Inflammatory macrophage (primary cell): ENCODE measurements at regions not wholly inside any gene's neighbourhood (a gene's known extent, or its start where the extent isn't known, plus 50 kb on each side); places are given as distances from the start of the nearest gene placed in this dataset.

Experiments used
- DNase-seq, 2 donors: peaks; one replicate each; pipeline ENCODE4 v3.0.0-alpha.2; 2020 to 2022

DNA sequence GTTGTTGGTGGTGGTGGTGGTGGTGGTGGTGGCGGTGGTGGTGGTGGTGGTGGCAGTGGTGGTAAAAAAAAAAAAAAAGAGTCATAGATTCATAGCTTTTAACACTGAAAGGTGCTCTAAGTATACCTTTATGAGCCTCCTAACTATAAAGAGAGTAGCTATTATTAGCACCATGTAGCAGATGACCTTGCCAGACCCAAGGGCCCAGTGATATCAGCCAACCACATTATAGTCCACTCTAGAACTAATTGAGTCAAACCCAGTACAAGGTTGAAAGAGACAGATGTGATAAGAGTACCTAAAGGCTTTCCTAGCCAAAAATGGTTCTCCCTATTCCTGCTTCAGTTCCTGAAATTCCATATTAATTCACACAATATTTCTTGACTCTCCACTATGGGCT, 245.3 kb downstream of the HACE1 start:
- no peak for DNase-seq

DNA sequence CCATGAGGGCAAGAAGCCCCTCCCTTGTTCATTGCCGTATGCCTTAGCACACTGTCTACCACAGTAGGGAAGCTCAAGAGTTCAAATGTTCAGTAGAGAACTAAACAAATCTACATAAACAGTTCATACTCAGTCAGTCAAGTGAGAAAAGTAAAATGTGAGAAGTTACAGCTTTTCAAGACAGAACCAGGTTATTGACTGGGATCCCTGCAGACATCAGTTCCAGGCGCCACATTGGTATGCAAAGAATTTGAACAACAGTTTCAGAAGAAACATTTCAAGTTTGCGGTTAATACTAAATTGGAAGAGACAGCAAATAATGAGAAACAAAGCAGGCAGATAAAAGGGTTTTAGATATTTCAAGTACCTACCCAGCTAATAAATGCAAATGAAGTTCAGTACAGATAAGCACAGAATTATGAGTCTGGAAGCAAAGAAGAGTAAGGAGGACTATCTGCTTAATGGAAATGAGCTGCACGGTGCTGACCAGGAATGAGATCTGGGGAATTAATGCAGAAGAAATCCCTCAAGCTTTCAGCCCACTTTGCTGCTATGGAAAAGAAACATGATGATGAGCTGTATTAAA, 246.2 kb downstream of the HACE1 start:
- no peak for DNase-seq

DNA sequence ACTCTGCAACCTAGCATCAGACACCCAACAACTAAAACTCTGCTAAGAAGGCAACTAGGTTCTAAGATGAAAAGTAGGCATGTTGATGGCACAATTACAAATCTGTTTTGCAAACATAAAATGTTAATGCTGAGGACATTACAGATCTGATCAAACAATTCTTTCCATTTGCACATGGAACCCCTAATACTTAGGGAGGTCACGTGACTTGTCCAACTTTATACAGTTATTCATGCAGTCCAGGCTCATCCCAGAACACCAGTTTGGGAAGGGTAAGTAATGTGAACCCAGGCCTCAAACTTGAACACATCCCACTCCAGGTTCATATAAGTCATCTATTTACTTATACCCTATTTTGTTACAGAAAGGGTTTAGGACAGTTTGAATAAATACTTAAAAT, 247.2 kb downstream of the HACE1 start:
- no peak for DNase-seq

DNA sequence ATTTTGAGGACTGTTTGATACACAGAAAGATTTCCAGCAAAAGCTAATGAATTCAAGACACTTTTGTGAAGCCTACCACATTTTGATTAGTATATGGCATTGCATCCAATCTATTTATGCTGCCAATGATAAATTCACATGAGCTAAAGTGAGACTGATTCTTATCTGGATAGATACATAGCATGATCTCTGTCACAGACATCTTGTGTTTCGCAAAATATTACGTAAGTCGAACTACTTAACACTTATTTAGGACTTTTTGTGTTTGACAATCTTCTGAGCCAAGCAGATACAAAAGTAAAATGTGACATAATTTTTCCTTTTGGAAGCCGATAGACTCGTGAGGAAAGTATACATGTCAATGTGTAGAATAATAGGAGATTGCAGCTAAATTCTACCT, 251.6 kb downstream of the HACE1 start:
- no peak for DNase-seq

DNA sequence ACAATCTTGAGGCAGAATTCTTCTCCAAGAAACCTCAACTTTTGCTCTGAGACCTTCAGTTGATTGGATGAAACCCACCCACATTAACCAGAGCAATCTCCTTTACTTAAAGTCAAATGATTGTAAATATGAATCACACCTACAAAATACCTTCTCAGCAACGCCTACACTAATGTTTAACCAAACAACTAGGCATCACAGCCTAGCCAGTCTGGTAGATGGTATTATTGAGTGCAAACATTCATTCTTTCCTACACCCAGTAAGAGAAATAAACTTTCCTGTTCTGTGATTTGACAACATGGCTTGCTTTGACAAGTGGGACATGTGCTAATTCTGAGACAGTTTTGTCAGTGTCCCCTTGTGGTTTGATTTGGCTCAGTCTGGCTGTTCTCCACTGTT, 252.2 kb downstream of the HACE1 start:
- no peak for DNase-seq

DNA sequence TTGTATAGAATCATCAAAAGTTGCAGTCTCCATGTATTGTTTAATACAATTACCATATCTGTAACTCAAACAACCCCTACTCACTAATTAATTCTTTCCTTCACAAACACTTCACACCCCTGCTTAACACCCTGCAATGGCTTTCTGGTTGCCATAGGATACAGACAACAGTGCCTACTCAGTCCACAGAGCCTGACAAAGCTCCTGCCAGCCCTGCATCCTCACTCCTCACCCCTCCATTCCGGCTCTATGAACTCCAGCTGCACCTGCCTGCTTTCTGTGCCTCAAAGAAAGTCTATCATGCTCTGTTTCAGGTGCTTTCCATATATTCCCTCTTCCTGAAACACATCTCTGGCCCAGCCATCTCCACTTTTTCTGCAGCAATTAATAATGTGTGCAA, 253.4 kb downstream of the HACE1 start:
- DNase-seq = no peak

DNA sequence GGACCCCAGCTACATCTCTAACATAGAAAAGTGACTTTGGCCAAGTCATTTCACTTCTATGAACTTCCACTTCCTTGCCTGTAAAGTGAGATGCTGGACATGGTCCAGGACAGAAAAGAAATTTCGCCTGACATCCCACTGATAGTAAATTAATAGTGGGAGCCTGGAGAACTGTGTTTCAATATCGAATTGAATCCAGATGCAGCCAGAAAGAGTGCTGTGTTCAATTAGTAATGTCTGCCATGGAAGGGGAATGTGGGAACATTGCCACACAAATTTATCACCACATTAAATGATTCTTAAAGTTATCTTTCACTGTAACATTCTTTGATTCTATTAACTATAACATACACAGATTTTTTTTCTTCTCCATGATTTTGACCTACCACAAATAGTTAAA, 255.0 kb downstream of the HACE1 start:
- no peak for DNase-seq

DNA sequence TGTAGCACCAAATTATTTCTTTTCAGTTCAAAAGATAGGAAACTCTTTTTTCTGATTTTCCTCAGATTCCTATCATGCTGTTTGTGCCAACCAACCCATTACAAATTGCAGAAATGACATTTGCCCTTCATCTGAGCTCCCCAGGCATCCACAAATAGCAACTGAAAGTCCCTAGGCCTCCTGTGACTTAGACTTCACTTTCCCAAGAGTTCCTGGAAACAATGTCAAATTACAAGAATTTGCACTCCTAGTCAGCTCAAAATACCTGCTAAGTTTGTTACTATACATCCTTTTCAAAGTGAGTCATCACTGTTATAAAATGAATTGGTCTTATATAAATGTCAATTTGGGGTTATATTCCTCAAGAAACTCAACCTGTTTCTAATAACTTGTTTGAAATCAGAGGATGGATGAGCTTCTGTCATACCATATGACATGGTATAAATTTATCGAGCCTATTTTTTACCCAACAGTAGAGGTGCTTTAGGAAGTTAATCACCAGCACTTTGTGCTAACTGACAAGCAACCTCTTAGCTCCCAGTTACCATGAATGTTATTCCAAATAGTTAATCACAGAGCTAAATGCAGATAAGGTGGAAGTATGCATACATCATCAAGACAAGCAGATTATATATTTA, 256.5 kb downstream of the HACE1 start:
- peak in 1 of 2 donors; percentile 8 for DNase-seq

DNA sequence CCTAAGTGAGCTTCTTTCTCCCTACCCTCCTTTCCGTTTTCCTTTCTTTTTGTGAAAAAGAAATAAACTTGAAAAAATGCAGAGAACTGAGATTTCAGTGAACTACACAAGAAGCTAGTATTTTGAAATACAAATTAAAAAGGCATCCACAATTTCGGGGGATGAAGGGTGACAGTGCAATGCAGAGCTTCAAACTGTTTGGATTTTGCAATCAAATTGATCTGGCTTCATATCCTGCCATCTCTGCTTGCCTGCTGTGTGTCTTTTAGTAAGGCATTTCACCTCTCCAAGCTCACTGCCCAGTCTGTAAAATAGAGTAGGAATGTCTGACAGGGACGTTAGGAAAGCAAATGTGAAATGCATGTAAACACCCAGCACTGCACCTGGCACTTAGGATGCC, 258.0 kb downstream of the HACE1 start:
- DNase-seq = no peak

DNA sequence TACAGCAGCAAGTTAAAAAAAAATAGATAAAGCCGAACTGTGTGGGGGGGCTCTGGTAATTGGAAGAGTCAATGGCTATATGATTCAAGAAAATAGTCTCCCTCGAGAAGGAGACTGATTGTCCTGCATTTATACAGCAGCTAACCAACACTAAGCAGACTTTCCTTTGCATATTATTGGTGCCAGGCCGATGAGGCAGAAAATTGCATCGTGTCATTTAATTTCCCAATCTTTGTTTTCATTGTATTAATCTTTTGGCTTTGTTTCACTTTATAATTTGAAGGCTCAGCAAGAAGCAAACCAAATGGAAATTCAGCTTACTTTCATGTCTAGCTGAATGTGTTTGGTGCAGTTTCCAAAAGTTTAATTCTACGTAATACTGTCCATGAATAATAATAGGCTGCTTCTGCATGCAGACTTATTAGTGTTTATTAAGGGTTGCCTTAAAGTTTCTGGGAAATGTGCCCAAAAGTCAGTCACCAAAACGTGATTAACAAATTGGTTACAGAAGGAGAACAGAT, 258.5 kb downstream of the HACE1 start:
- DNase-seq = peak in 1 of 2 donors; percentile 11

DNA sequence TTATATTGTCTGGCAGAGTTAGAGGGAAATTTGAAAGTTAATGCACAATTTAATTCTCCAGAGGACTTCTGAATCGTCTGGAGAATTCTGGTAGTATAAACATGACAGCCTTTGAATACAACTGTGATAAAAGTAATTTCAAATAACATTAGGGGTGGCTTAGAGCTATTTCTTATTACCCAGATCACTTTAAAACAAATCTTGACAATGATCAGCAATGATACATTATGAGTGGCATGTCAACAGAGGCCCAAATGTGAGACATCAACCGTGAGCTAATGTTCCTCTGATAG, 259.1 kb downstream of the HACE1 start:
- DNase-seq = no peak

DNA sequence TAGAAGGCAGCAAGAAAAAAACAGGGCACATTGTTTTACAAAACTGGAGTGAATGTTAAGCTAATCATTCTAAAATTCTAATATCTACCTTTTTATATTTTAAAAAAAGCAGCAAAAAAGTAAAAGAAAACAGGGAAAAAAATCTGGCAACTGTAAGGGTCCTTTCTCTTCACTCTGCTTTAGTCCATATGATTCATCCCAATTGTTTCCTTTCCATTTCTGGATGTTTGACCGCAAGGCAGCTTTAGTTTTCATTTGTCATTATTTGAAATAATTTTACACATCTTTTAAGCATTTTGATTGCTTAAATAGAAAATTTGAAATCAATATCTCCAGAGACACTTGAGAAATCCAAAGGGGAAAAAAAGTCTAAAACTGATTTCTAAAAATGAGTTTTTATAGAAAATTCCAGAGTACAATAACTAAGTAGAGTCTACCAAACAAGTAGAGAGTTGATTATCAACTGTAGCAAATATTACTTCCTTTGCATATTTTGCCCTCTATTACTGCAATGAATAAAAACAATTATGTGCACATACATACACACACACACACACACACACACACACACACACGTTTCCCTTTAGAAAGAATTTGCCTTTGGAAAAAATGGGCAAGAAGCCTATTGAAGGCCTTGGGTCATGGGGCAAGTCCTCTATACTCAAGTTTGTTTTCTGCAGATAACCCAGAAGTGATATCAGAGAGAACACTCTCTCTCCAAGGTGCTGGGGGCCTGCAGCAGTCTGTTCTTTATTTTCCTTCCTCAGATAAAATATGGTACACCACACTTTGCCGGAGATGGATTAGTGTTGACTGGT, 259.7 kb downstream of the HACE1 start:
- DNase-seq = no peak

DNA sequence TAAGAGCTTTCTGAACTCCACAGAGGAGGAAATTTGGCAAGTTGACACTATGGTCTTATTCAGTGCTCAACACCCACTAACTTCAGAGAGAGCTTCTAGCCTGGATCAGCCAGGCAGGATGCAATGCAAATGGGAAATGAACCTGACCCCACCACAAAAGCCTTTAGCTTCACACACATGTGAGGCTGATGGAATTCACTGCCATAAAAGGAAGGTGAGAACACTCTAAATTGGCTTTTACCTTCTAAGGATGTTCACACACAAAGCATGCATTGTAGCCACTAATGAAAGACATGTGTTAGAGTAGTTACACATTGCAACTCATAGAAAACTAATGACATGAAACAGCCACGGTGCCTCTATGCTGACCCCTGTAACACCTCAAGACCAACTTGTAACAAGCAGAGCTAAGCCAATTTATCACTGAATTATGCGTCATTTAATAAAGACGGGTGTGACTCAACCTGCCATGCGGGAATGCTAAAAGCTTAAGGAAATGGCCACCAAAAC, 262.1 kb downstream of the HACE1 start:
- DNase-seq = no peak

DNA sequence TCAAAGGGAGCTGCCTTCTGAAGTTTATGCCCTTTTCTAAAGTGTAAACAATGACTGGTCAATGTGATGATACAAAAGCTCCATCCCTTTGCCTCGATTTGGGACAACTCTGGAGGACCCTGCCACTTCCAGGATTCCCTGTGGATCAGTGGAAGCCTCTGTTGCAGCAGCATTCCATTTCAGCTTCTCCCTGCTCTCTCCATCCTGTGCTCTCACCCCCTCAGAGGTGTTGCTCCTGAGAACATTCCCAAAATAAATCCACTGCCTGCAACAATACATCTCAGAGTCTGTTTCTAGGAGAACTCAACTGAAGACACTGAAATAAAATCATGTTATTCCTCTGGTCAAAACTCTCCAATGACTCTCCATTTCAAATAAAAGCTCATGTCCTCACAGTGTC, 263.6 kb downstream of the HACE1 start:
- DNase-seq = no peak

DNA sequence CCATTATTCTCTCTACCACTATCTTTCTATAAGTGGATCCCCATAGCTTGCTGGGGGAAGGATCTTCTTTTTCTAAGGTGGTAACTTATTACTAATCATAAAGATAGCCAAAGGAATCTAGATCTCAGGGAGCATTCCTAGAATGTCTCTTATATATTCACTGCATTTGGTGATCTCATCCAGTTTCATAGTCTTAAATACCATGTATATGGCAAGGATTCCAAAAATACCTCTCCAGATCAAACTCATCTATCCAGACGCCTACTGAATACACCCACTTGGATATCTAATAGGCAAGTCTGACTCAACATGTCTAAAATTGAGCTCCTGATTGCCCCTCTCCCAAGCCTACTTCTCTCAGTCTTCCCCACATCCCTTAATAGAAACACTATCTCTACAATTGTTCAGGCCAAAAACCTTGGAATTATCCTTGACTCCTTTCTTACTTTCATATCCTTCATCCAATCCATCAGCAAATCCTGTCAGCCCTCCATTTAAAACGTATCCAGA, 264.4 kb downstream of the HACE1 start:
- DNase-seq = no peak

DNA sequence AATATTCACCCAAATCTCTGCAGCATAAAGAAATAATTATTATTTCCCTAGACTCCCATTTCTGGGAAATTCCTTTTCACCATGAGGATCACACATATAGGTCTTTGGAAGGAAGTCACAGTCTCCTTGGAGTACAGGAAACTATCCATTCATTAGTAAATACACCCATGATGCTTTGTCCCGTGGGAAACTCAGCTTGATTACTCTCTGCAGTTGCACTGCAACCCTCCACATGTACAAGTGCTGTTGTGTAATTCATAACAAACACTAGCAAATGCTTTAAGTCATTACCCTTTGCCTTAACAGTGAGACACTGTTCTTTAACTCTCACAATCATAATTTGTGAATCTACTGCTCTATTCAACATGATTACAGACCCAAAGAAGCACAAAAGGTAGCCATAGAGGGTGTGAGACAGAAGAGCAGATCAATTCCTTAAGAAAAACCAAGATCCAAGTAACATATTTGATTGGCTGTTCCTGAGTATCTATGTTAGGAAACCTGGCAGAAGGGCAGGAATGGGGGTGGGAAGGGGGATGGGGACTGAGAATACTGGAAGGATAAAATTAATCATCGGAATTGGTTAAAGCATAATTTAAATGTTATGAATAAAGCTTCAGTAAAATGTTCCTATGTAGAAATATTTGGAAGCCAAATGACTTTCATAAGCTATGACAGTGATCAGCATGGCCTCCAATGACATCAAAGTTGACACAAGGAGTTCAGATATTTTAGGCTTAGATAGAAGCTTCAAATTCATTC, 268.0 kb downstream of the HACE1 start:
- DNase-seq = no peak

DNA sequence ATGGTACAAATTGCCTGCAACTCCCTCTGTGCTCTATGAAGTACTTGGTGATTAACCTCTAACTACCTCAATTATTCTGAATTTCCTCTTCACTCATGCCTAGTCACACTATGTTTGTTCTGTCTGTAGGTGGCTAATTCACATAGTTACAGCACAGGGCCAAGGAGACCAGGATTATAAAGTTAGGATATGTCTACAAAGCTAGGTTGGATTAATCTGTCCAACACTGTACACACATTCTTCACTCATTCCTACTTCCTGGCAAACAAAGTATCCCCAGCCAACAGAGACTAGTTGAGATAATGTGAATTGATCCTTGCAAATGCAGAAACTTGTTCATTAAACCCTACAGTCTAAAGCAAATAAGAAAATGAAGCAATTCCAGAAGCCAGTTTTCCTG, 269.8 kb downstream of the HACE1 start:
- no peak for DNase-seq

DNA sequence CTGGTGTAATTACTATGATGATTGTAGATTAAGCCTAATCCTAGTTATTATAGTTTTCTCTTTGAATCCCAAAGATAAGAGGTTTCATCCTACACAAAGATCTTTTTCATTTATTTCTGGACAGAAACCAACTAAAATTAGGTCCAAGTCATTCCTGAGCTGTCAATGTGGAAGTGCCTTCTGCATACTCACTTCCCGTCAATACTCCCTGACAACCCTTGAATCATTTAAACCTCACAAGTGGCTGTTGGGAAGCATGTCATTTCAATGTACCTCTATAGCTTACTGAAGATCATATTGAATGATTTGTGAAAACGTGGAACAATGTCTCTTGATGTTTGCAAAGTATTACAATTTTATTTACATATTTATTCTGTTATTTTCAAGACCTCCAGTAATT, 274.1 kb downstream of the HACE1 start:
- DNase-seq = no peak

DNA sequence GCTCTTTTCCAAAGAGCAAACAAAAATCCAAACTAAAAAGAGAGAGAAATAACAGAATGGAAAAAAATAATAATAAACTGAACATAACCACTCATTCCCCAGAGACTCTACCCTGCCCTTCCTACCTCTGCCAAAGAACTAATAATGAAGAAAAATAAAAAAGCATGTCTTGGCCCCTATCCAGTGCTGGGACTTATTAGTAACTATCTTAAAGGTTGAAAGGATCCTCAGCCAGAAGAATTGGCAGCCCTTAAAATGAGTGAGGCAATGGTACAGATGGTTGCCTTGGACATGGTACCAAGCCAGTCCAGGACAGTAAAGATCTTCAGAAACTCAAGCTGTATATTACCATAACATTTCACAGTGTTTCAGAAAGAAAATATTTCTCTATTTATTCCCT, 279.3 kb downstream of the HACE1 start:
- DNase-seq = no peak

DNA sequence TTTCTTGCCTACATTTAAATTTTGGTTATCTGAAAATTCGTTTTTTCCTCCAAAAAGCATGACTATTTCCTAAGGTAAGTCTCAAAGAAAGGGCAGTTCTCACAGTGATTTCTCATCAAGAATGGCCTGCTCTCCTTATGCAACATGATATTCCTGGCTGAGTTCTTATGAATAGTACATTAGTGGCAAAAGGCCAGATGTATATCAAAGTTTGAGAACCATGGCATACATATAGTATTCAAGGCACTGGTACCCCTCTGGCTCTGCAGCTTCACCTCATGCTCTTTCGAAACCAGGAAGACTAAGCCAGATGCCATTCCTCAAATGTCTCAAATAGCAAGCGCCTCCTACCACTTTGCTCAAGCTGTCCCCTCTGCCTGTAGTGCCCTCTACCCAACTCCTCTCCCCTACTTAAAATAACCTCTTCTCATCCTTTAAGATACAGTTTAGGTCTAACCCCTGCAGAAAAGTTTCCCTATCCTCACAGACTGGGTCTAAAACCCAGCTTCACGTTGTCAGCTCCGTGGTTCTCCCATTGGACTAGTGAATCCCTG, 280.3 kb downstream of the HACE1 start:
- DNase-seq = no peak

DNA sequence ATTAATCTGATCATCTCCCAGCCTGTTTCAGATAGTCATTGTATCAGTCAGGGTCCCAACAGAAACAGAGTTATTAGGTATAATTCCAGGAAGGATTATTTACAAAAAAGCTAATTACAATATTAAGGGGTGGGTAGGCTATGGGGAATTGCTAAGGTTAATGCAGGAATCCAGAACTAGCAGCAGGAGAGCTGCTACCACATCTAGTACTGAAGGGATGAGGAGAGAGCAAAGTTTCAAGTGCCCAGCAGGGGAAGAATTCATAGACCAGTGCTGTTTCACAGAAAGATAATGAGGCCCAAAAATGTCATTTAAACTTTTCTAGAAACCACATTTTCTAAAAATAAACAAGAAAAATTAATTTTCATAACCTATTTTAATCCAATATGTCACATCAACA, 284.2 kb downstream of the HACE1 start:
- DNase-seq = no peak

DNA sequence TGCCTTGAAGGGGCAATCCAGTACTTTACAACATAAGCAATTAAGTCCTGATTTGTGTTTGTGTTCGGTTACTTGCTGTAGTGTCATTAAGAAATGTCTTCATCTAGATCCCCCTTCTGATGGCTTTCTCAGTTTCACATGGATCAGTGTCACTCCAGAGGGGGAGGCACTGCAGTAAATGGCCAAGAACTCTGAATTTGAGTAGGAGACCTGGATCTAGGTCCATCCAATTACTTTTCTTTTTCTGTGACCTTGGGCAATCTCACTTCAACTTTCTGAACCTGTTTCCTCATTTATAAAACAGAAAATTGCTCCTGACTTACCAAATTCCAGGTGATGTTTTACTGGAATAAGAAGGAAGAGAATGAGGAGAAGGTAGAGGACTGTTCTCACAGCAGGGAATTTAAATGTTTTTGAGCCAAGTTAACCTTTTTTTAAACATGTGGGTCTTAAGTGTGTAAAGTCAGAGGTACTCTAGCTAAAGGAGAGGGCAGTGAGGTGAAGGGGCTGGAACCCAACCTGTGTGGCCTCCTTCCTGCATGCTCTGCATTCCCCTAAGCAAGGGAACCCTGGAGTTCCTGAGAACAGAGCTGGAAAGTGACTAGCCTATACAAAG, 285.5 kb downstream of the HACE1 start:
- DNase-seq = no peak
